ENCODE measurements at regions not wholly inside any gene's neighbourhood (a gene's known extent, or its start where the extent isn't known, plus 50 kb on each side); places are given as distances from the start of the nearest gene placed in this dataset.
"Not testable (repeated sequence)": the region's sequence is repeated elsewhere in the genome, so short reads cannot be mapped to it uniquely, and the experiment has no call there.

GRCh38 chr19:13646758-13647157 lies 117.6 kb upstream of the MRI1 start:
- DNase-seq, result no peak

DNA sequence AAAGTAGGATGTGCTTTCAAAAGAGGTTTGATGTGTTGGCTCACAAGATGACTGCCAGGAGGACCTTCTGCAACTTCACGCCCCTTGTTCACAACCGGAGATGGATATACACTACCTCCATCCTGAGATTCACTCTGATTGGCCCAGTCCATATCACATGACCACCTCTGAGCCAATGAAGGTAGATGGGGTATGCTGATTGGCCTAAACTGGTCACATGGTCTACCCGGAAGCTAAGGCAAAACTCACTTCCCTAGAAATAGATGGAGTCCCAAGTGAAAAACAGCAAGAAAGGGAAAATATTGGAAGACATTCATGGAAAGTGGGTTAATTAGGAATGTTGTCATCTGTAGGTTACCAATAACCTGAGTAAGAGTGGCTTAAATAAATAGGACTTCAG lies 119.7 kb upstream of the MRI1 start:
- no peak for DNase-seq

DNA sequence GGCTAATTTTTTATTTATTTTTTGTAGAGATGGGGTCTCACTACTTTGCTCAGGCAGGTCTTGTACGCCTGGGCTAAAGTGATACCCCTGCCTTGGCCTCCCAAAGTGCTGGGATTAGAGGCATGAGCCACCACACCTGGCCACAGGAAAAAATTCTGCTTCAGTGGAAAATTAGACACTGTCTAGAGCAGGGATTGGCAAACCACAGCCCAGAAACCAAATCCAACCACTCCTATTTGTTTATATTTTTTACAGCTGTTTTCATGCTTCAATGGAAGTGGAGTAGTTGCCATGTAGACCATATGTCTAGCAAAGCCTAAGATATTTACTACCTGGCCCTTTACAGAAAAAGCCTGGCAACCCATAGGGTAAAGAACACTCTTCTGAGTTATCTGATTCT lies 123.7 kb upstream of the MRI1 start:
- DNase-seq, result no peak

DNA sequence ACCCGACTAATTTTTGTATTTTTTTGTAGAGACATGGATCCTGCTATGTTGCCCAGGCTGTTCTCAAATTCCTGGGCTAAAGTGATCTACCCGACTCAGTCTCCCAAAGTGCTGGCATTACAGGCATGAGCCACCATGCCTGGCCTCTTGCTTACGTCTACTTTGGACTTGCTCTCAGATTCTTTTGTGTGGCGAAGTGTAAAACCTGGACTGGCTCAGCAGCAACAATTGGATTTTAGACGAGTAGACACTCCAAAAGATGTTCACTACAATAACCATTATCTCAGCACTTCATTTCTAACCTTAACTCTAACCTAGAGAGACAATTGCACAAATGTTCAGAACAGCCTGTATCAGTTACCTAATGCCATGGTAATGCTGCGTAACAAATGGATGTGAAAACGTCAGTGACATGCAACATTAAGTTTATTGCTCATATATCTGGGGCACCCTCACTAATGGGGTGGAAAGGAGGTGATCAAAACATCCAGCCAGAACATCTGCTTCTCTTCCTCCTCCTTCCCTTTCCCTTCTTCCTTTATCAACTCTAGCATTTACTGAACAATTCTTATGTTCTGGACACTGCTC lies 124.9 kb upstream of the MRI1 start:
- DNase-seq, result no peak

DNA sequence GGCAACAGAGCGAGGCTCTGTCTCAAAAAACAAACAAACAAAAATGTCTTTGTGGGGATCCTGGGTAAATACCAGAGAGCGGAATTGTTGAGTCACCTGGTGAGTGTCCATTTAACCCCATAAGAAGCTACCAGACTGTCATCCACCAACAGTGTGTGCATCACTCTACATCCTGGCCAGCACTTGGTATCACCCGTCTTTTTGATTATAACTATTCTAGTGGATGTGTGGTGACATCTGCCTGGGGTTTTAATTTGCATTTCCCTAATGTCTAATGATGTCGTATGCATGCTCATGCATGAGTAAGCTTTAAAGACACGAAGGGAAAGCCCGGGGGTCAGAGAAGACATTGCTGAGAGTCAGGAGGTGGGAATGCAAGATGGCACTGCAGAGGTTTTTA lies 126.7 kb upstream of the MRI1 start:
- no peak for DNase-seq

GRCh38 chr19:13634658-13635057 lies 128.4 kb upstream of the CACNA1A start:
- DNase-seq, result no peak

DNA sequence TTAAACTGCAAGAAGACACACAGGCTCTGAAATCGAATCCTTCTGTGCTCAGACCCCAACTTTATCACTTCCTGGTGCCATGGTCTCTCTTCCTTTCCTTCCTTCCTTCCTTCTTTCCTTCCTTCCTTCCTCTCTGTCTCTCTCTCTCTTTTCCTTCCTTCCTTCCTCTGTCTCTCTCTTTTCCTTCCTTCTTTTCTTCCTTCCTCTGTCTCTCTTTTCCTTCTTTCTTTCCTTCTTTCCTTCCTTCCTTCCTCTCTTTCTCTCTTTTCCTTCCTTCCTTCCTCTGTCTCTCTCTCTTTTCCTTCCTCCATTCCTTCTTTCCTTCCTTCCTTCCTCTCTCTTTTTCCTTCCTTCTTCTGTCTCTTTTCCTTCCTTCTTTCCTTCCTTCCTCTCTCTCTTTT lies 127.2 kb upstream of the CACNA1A start:
- DNase-seq, result no peak

GRCh38 chr19:13633109-13633508 lies 126.8 kb upstream of the CACNA1A start:
- DNase-seq, result no peak

- not testable (repeated sequence) for DNase-seq
Observed at GRCh38 chr19:13632164-13632563, 125.9 kb upstream of the CACNA1A start.

- DNase-seq, result no peak
Observed at GRCh38 chr19:13629687-13630357, 123.5 kb upstream of the CACNA1A start.

DNA sequence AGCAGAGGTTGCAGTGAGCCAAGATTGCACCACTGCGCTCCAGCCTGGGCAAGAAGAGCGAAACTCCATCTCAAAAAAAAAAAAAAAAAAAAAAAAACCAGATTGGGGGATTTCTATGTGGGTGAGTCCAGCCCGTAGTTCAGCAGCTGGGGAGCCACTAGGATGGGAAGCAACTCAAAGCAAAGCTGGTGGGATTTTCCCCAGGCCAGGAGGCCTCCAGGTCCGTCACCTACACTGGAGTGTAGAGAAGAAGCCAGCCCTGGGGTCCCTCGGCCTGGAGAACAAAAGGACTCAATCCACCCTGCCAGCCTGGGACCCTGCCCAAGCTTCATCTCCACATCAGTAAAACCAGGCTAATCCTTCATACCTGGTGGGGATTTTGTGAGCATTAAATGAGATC lies 121.3 kb upstream of the CACNA1A start:
- no peak for DNase-seq

- no peak for DNase-seq
Observed at GRCh38 chr19:13623716-13624710, 117.7 kb upstream of the CACNA1A start.

DNA sequence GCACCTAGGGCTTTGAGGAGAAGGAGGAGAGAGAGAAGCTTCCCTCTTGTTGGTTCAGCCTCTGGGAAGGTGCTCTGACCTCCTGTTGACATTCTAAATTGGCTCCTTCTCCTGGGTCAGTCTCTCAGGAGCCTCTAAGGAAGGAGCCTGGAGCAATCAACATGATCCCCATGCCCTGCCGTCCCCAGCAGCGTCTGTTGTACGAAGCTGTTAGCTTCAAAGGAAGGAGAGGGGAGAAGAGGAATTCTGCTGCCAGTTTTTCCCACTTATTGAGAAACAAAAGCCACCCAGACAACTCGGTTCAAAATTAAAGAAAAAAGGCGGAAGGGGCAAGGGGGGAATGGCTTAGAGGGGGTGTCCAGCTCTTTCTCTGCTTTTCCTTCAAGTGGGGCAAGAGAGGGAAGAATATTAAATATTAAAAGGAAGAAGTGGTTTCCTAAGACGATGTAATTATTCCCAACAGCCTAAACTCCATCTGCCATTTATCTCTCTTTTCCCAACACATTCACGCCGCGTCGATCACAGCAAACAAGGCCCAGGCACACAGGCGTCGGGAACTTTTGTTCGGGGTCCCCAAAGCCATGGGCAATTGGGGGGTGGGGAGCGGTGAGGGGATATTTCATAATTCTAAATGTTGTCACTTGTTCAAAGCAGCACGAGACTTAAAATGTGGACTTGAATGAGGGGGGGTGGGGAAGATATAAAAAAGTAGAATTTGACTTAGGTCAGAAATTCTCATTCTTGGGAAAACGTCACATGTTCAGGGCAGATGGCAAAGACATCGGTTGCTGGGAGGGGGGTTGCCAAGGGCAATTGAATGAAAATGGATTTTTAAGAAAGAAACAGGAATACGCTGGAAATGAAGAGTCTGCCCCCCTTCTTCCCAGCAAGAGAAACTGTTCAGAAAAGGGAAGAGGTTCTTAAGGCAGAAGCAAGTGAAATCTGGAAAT lies 116.8 kb upstream of the CACNA1A start:
- DNase-seq, result no peak

- peak; percentile 67 for DNase-seq
Observed at GRCh38 chr19:13621413-13621812, 115.1 kb upstream of the CACNA1A start.

- no peak for DNase-seq
Observed at GRCh38 chr19:13619203-13619632, 112.9 kb upstream of the CACNA1A start.

GRCh38 chr19:13615890-13616289 lies 109.6 kb upstream of the CACNA1A start:
- no peak for DNase-seq

DNA sequence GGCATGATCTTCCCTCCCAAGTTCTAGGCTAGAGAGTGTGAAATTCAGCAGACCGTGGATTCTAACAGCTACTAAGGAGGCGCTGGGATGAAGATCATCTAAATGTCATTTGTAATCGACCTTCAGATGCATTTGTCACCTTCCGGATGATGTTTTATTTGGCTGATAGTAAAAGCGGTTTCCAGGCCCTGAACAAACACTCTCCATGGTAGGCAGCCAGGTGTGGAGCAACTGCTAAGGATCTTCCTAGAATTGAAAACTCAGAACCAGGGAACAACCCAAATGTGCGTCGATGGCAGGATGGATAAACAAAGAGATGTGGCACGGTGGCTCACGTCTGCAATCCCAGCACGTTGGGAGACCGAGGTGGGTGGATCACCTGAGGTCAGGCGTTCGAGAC lies 107.2 kb upstream of the CACNA1A start:
- DNase-seq, result no peak

DNA sequence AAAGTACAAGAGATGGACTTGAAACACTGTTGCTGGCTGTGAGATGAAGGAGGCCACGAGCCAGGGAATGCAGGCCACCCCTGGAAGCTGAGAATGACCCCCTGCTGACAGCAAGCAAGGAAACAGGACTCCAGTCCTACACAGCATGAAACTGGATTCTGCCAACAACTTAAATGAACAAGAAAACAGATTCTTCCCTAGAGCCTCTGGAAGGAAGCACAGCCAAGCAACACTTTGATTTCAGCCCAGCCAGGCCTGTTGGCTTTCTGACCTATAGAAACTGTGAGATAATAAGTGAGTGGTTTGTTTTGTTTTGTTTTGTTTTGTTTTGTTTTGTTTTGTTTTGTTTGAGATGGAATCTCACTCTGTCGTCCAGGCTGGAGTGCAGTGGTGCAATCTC lies 105.3 kb upstream of the CACNA1A start:
- no peak for DNase-seq

GRCh38 chr19:13610039-13610691 lies 103.9 kb upstream of the CACNA1A start:
- DNase-seq, result no peak

- DNase-seq, result no peak
Observed at GRCh38 chr19:13606156-13606555, 99.9 kb upstream of the CACNA1A start.

- DNase-seq, result no peak
Observed at GRCh38 chr19:13604902-13605586, 98.8 kb upstream of the CACNA1A start.
